ENCODE measurements at regions not wholly inside any gene's neighbourhood (a gene's known extent, or its start where the extent isn't known, plus 50 kb on each side); places are given as distances from the start of the nearest gene placed in this dataset.

GRCh38 chr4:81904121-81904520, 432.4 kb upstream of the RASGEF1B start:
- Histone ChIP-seq H3K9me3 (ENCODE audit: control insufficient read depth, insufficient read depth, low read length) (no peaks in the 10 kb centered on the region), H3K4me2 (ENCODE audit: low read length) (no peak overlapping the region), H3K4me3 (ENCODE audit: low read length) (no peak overlapping the region), H3K79me2 (ENCODE audit: control insufficient read depth, low read length) (no peaks in the 10 kb centered on the region), H4K20me1 (ENCODE audit: control insufficient read depth, insufficient read depth, low read depth, low read length) (no peaks in the 10 kb centered on the region), H3F3A (ENCODE audit: control insufficient read depth, insufficient read depth) (no peaks in the 10 kb centered on the region), H3K36me3 (ENCODE audit: control insufficient read depth, low read length) (no peaks in the 10 kb centered on the region), H3K4me1 (ENCODE audit: control insufficient read depth, low read length) (no peaks in the 10 kb centered on the region), H3K27me3 (ENCODE audit: control insufficient read depth, low read length) (no peaks in the 10 kb centered on the region), H3K27ac (ENCODE audit: low read depth, low read length) (no peak overlapping the region), H3K9me2 (replicated peaks; ENCODE audit: control insufficient read depth, low read length) (no peaks in the 10 kb centered on the region)
- no peak for TF ChIP-seq CTCF (IDR thresholded peaks at IDR 0.05; ENCODE audit: low read depth, low read length, poor library complexity, severe bottlenecking)
- no peak for TF ChIP-seq EZH2phosphoT487 (IDR thresholded peaks at IDR 0.05; ENCODE audit: borderline replicate concordance, low read length)

GRCh38 chr4:81903212-81903611, 431.5 kb upstream of the RASGEF1B start:
- Histone ChIP-seq H3K27ac (ENCODE audit: low read depth, low read length) (no peak overlapping the region), H3K9me2 (replicated peaks; ENCODE audit: control insufficient read depth, low read length) (no peaks in the 10 kb centered on the region), H3K4me2 (ENCODE audit: low read length) (no peak overlapping the region), H3F3A (ENCODE audit: control insufficient read depth, insufficient read depth) (no peaks in the 10 kb centered on the region), H3K4me1 (ENCODE audit: control insufficient read depth, low read length) (no peaks in the 10 kb centered on the region), H4K20me1 (ENCODE audit: control insufficient read depth, insufficient read depth, low read depth, low read length) (no peaks in the 10 kb centered on the region), H3K4me3 (ENCODE audit: low read length) (no peak overlapping the region), H3K9me3 (ENCODE audit: control insufficient read depth, insufficient read depth, low read length) (no peaks in the 10 kb centered on the region), H3K79me2 (ENCODE audit: control insufficient read depth, low read length) (no peaks in the 10 kb centered on the region), H3K27me3 (ENCODE audit: control insufficient read depth, low read length) (no peaks in the 10 kb centered on the region), H3K36me3 (ENCODE audit: control insufficient read depth, low read length) (no peaks in the 10 kb centered on the region)
- TF ChIP-seq CTCF (IDR thresholded peaks at IDR 0.05; ENCODE audit: low read depth, low read length, poor library complexity, severe bottlenecking) (no peak), EZH2phosphoT487 (IDR thresholded peaks at IDR 0.05; ENCODE audit: borderline replicate concordance, low read length) (no peak)

- Histone ChIP-seq H3K9me2 (replicated peaks; ENCODE audit: control insufficient read depth, low read length) (no peaks in the 10 kb centered on the region), H4K20me1 (ENCODE audit: control insufficient read depth, insufficient read depth, low read depth, low read length) (no peaks in the 10 kb centered on the region), H3K9me3 (ENCODE audit: control insufficient read depth, insufficient read depth, low read length) (no peaks in the 10 kb centered on the region), H3K79me2 (ENCODE audit: control insufficient read depth, low read length) (no peaks in the 10 kb centered on the region), H3K27me3 (ENCODE audit: control insufficient read depth, low read length) (no peaks in the 10 kb centered on the region), H3K4me2 (ENCODE audit: low read length) (no peak overlapping the region), H3F3A (ENCODE audit: control insufficient read depth, insufficient read depth) (no peaks in the 10 kb centered on the region), H3K4me1 (ENCODE audit: control insufficient read depth, low read length) (no peaks in the 10 kb centered on the region), H3K27ac (ENCODE audit: low read depth, low read length) (no peak overlapping the region), H3K36me3 (ENCODE audit: control insufficient read depth, low read length) (no peaks in the 10 kb centered on the region), H3K4me3 (ENCODE audit: low read length) (no peak overlapping the region)
- TF ChIP-seq EZH2phosphoT487 (IDR thresholded peaks at IDR 0.05; ENCODE audit: borderline replicate concordance, low read length) (no peak), CTCF (IDR thresholded peaks at IDR 0.05; ENCODE audit: low read depth, low read length, poor library complexity, severe bottlenecking) (no peak)
Measured at GRCh38 chr4:81898862-81899504, 427.3 kb upstream of the RASGEF1B start.

All from DOHH2 (cell line).